NCI-H1436 (cell line): ENCODE measurements at regions not wholly inside any gene's neighbourhood (a gene's known extent, or its start where the extent isn't known, plus 50 kb on each side); places are given as distances from the start of the nearest gene placed in this dataset.
"Not testable (repeated sequence)": the region's sequence is repeated elsewhere in the genome, so short reads cannot be mapped to it uniquely, and the experiment has no call there.

Experiments used
- DNase-seq: peaks from one replicate; lab custom pipeline; 2025; lab: John Stamatoyannopoulos, UW

- no peak for DNase-seq
Measured at GRCh38 chr12:126262829-126263228, 1197.6 kb downstream of the AACS start.

GRCh38 chr12:126268222-126268621 is 1203.0 kb downstream of the AACS start:
- DNase-seq: no peak

- DNase-seq: no peak
Measured at GRCh38 chr12:126271159-126271558, 1205.9 kb downstream of the AACS start.

- DNase-seq: no peak
Measured at GRCh38 chr12:126282691-126283090, 1217.5 kb downstream of the AACS start.

- no peak for DNase-seq
Measured at GRCh38 chr12:126286203-126286602, 1221.0 kb downstream of the AACS start.

- no peak for DNase-seq
Measured at GRCh38 chr12:126290456-126290855, 1225.2 kb downstream of the AACS start.

- DNase-seq: not testable (repeated sequence)
Measured at GRCh38 chr12:126291987-126292386, 1226.8 kb downstream of the AACS start.

- no peak for DNase-seq
Measured at GRCh38 chr12:126295652-126296051, 1230.4 kb downstream of the AACS start.

GRCh38 chr12:126309278-126309677 is 1244.0 kb downstream of the AACS start:
- no peak for DNase-seq

GRCh38 chr12:126312457-126312856 is 1247.2 kb downstream of the AACS start:
- no peak for DNase-seq

GRCh38 chr12:126316411-126316810 is 1251.2 kb downstream of the AACS start:
- DNase-seq: no peak

- DNase-seq: no peak
Measured at GRCh38 chr12:126337556-126338441, 1272.6 kb downstream of the AACS start.

GRCh38 chr12:126342866-126343265 is 1277.6 kb downstream of the AACS start:
- no peak for DNase-seq

GRCh38 chr12:126343321-126343720 is 1278.1 kb downstream of the AACS start:
- no peak for DNase-seq

GRCh38 chr12:126346087-126346486 is 1280.9 kb downstream of the AACS start:
- no peak for DNase-seq

- DNase-seq: no peak
Measured at GRCh38 chr12:126347421-126347820, 1282.2 kb downstream of the AACS start.

GRCh38 chr12:126349383-126349782 is 1284.1 kb downstream of the AACS start:
- DNase-seq: no peak

GRCh38 chr12:126353604-126354003 is 1288.4 kb downstream of the AACS start:
- no peak for DNase-seq

GRCh38 chr12:126354633-126355032 is 1289.4 kb downstream of the AACS start:
- DNase-seq: no peak

GRCh38 chr12:126355346-126355745 is 1290.1 kb downstream of the AACS start:
- DNase-seq: no peak

GRCh38 chr12:126358806-126359205 is 1293.6 kb downstream of the AACS start:
- no peak for DNase-seq

- DNase-seq: no peak
Measured at GRCh38 chr12:126359216-126359615, 1294.0 kb downstream of the AACS start.

- no peak for DNase-seq
Measured at GRCh38 chr12:126361804-126362203, 1296.6 kb downstream of the AACS start.

GRCh38 chr12:126362493-126362892 is 1297.3 kb downstream of the AACS start:
- DNase-seq: no peak
